Fibroblast of skin of back (primary cell): ENCODE measurements at regions not wholly inside any gene's neighbourhood (a gene's known extent, or its start where the extent isn't known, plus 50 kb on each side); places are given as distances from the start of the nearest gene placed in this dataset.

Experiments used
- DNase-seq: peaks from one replicate; pipeline ENCODE4 v3.0.0-alpha.2; 2013

- DNase-seq = no peak
Observed at GRCh38 chr7:26520483-26520882, 228.8 kb downstream of the SNX10 start.

- no peak for DNase-seq
Observed at GRCh38 chr7:26522633-26523032, 231.0 kb downstream of the SNX10 start.

GRCh38 chr7:26525398-26526264 lies 234.0 kb downstream of the SNX10 start:
- DNase-seq = no peak

GRCh38 chr7:26526265-26526587 lies 234.6 kb downstream of the SNX10 start:
- DNase-seq = no peak

- DNase-seq = no peak
Observed at GRCh38 chr7:26531926-26532325, 240.3 kb downstream of the SNX10 start.

- no peak for DNase-seq
Observed at GRCh38 chr7:26532471-26532870, 240.8 kb downstream of the SNX10 start.

- no peak for DNase-seq
Observed at GRCh38 chr7:26533217-26533616, 241.6 kb downstream of the SNX10 start.

GRCh38 chr7:26534649-26535482 lies 243.2 kb downstream of the SNX10 start:
- no peak for DNase-seq

GRCh38 chr7:26535483-26536007 lies 243.9 kb downstream of the SNX10 start:
- no peak for DNase-seq

DNA sequence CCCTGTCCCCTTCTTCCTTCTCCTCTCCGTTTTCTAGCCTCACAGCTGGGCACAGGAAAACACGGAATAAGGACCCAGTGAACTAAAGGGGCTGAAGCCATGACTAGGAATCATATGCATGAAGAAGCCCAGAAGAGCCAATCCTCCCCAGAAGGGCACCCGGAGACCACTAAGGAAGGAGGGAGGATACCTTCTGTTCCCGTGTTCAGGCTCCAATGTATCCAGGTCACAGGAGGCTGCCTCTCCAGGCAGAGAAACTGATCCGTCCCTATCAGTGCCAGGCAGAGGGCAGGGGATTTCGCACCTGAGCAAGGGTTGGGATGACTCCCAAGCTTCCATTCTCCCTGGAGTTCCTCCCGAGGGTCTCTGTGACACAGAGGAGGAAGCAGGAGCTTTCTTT lies 246.6 kb downstream of the SNX10 start:
- no peak for DNase-seq

DNA sequence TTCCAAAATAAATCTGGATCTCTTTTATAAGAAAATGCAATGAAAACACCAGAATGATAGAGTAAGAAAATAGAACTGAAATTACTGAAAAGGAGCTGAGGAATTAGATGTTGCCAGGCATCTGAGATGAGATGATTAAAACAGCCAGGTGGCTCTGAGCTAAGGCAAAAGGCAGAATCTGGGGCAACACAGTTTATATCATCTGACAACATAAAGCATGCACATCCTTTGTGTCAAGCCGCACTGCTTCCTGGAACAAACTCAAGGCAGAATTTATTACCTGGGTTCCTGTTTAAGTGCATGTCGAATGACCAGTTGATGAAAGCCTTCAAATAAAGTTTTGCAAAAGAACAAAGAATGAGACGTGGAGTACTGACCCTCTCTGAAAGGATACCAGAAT lies 247.0 kb downstream of the SNX10 start:
- no peak for DNase-seq

DNA sequence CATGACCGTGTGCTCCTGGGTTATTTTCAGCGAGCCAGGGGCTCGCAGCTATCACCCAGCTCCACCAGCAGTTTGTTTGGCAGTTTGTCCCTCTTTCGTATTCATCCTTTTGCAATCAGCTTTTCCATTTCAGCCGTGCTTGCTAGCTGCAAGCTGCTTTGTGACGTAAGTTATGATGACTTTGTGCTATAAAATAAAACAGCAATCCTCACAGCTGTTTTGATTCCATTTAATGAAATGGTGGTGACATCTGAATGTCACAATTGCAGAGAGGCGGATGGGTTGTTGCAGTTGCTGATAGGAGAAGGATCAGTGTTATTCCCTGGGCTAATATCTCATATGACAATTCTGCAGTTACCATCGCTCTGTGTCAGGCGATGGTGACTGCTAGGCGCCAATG lies 251.7 kb downstream of the SNX10 start:
- no peak for DNase-seq

DNA sequence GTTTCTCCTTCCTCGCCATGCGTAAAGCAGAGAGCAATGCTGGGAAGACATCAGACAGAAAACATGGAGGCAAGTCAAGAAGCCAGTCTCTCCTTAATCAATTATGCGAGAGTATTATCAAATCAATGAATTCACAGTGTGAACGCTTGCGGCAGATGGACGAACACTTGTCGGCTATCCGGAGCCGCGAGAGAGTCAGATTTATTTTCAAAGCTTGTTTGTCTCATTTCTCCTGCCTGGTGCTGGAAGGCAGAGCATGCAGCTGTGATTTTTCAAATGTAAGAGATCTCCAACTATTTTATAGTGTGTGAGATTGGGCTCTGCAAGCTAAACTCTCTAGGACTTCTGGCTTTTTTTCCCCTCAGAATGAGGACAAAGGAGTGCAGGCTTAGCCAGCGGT lies 252.3 kb downstream of the SNX10 start:
- no peak for DNase-seq

GRCh38 chr7:26546508-26547053 lies 254.9 kb downstream of the SNX10 start:
- DNase-seq = no peak

DNA sequence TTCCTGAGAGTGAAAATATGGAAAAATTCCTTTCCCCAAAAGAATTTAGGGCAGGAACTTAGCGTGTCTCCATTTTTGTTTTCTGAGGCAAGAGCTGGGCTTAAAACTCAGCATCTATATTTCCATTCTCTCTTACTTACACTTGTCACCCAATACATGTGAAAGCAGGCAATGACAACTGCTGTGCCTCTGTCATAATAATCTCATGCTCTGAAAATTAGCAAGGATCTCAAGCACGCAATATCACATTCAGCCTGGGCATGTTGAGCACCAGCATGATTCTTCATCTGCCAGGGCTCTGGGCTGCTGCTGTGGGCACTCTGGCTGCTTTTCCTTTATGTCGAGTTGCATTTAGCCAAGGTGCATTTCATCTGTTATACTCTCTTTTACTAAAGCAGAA lies 255.5 kb downstream of the SNX10 start:
- no peak for DNase-seq

DNA sequence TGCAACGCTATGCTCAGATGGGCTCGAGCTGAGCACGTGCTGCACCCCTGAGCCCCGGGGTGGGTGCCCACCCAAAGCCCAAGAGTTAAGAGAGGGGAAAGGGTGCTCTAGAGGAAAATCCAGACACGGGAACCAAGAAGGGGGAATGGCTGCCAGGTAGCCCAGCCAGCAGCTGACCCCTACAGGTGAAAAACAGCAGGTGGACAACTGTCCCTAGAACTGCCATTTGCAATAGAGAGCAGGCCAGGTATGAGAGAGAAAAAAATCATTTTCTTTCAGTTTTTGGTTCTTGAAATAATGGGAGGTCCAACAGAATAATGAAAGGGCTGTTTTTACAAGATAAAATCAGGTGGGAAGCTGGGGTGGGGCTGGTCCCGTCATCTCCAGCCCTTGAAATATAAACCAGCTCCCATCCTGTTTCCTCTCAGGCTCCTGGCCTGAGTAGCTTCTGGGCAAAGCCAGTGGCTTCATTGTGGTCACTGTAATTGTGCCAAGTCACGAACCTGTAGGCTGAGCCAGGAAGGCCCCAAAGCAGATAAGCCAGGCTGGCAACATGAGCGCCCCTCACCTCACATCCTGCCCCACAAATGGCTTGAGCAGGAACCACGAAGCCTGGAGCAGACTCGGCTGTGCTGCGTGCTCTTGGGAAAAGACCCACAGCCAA lies 257.8 kb downstream of the SNX10 start:
- DNase-seq = no peak

- DNase-seq = no peak
Observed at GRCh38 chr7:26550492-26550891, 258.8 kb downstream of the SNX10 start.

GRCh38 chr7:26551740-26552139 lies 260.1 kb downstream of the SNX10 start:
- DNase-seq = no peak

DNA sequence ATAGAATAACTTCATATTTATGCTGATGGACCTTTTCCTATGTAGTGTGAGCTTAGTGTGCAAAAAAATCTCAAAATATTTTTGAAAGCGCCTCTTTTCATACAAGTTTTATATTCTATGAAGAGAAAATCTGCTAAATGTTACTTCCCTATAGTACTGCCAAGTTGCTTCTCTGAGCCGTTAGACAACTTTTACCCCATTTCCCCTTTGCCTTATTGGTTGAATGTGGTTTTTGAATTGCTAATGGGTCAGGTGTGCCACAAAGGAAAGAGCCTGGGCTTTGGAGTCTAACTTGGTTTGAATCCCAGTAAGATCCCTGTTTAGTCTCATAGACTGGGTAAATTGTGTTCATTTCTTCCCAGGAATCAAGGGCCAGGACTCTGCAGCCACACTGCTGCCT lies 261.5 kb downstream of the SNX10 start:
- DNase-seq = no peak

GRCh38 chr7:26553582-26553981 lies 261.9 kb downstream of the SNX10 start:
- DNase-seq = no peak

- no peak for DNase-seq
Observed at GRCh38 chr7:26554952-26555351, 263.3 kb downstream of the SNX10 start.

DNA sequence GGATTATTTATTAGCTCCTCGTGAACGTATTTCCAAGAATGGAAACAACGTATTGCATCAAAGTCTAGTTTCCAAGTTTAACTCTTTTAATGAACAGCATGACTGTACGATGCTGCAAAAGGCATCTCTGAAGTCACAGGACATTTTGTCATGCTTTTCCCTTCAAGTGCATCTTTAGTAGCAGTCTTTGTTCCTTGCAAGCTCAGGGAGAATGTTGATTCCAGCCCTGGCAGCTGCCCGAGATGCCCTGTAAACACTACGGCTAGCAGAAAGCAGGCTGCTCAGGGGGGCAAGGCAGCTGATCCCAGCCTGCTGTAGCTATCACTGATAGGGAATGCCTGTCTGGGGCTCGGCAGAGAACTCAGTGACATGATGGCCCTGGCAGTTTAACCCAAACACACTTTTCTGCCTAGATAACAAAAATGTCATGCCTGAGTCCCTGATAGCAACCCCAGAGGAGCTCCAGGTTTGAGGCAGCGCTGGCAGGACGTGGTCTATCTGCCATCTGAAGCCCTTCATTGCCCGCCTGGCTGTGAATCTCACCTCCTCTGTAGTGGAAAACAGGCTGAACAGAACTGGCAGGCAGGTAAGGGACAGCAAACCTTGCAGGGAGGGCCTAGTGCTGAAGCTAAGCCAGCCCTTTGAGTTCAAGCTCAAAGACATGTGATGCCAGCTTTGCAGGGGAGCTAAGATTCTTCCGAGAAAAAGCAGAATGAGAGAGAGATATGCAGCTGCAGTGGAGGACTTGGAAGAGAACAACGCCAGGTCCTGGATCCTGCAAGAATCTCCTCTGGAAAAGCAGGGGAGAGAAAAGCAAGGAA lies 264.6 kb downstream of the SNX10 start:
- DNase-seq = no peak
